Coronary artery (tissue), 2 donors: ENCODE measurements at regions not wholly inside any gene's neighbourhood (a gene's known extent, or its start where the extent isn't known, plus 50 kb on each side); places are given as distances from the start of the nearest gene placed in this dataset.

Source experiments
- DNase-seq: peaks from one replicate; pipeline ENCODE4 v3.0.0-alpha.2; 2017; ENCODE audit warnings: low spot score
- H3K27ac ChIP-seq, 2 donors: fragments of 200-600 bp; sonication (generic); one replicate each; pipeline ENCODE4 v1.5.1; 2016 to 2019
- H3K4me3 ChIP-seq: fragments of 200-600 bp; sonication (generic); 2 replicates; pipeline ENCODE4 v1.5.1; 2016; ENCODE audit warnings: mild to moderate bottlenecking, moderate library complexity
- TF ChIP-seq, protein P1 (sequence below): fragments of 200-600 bp; sonication (generic); IDR thresholded peaks from one replicate; pipeline ENCODE4 v1.5.1; 2019; ENCODE audit warnings: antibody characterized with exemption

DNA sequence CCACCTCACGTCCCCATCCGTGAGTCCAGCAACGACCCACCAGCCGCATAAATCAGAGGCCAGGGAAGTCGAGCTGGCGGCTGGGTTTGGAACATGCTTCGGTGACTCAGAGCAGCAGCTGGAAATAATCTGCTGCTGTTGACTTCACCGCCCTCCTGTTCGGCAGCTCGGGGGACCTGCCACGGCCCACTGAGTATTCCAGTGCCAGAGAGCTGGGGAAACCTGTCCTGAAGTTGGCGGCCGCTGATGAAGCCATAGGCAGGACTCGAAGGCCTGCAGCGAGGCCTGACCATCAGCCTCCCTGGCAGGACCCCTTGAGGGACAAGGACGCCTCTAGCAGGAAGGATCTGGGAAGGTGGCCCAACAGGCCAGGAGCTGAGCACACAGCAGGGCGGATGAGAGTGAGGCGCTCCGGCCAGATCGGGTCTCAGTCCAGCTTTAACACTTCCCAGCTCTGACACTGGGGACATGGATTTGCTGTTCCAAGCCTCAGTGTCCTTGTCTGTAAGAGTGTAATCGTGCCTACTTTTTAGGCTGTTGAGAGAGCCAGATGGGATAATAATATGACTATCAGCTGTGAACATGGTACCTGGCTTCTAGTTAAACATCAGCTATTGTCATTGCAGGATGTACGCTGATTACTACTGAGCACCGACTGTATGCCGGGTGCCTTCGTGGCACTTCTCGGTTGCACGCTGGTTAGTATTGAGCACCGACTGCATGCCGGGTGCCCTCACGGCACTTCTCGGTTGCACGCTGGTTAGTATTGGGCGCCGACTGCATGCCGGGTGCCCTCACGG lies 50.4 kb upstream of the CIBAR2 start:
- H3K4me3 ChIP-seq = peak overlapping the region; percentile 8
- DNase-seq = peak; percentile 84
- peak overlapping the region; percentile 58 to 72 for H3K27ac ChIP-seq
- TF ChIP-seq, protein P1, sequence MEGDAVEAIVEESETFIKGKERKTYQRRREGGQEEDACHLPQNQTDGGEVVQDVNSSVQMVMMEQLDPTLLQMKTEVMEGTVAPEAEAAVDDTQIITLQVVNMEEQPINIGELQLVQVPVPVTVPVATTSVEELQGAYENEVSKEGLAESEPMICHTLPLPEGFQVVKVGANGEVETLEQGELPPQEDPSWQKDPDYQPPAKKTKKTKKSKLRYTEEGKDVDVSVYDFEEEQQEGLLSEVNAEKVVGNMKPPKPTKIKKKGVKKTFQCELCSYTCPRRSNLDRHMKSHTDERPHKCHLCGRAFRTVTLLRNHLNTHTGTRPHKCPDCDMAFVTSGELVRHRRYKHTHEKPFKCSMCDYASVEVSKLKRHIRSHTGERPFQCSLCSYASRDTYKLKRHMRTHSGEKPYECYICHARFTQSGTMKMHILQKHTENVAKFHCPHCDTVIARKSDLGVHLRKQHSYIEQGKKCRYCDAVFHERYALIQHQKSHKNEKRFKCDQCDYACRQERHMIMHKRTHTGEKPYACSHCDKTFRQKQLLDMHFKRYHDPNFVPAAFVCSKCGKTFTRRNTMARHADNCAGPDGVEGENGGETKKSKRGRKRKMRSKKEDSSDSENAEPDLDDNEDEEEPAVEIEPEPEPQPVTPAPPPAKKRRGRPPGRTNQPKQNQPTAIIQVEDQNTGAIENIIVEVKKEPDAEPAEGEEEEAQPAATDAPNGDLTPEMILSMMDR = no peak

DNA sequence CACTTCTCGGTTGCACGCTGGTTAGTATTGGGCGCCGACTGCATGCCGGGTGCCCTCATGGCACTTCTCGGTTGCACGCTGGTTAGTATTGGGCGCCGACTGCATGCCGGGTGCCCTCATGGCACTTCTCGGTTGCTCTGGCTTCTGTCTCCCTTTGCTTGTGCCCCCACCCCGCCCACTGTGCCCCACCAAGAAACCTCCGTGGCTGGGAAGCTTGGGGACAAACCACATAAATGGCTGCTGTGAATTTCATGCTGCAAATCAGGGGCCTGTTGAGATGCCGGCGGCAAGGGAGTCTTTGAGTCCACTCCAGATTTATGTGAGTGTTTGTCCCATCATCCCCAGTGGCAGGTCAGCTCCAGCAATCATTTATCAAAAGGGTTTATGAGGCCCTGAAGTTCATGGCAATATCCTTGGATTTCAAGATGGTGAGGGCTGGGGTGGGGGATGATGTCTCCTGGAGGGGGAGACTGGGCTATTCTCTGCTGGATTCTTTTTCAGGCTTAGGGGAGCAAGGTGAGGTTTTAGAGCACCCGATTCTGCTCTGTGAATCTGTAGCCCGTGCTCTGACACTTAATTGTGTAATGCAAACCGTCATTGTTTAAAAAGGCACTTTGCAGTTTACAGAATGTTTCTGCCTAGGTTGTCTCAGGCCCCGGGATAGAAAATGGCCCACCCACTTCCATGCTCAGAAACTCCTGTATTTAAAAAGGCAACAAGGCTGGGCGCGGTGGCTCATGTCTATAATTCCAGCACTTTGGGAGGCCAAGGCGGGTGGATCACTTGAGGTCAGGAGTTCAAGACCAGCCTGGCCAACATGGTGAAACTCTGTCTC lies 51.2 kb upstream of the CIBAR2 start:
- Histone ChIP-seq H3K4me3 (no peak overlapping the region), H3K27ac (no peak overlapping the region)
- DNase-seq = no peak
- TF ChIP-seq, protein P1 = no peak

DNA sequence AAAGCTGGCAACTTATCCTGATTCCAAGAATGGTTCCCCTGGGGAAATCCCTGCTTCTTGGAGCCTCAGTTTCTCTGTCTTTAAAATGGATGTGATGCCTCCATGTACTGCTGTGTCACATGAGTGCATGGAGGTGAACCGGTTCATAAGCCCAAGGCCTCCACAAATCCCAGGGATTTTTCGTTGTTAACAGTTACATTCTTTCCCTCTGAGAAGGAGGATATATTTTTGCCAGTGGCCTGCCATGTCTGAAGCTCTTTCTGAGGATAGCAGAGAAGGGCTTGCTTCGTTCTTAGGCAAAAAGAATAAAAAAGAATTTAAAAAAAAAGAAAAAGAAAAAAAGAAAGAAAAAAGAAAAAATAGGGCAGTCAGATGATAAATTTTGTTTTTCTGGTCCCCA lies 52.2 kb upstream of the CIBAR2 start:
- no peak for DNase-seq
- Histone ChIP-seq H3K27ac (no peak overlapping the region), H3K4me3 (no peak overlapping the region)
- TF ChIP-seq, protein P1 = no peak

DNA sequence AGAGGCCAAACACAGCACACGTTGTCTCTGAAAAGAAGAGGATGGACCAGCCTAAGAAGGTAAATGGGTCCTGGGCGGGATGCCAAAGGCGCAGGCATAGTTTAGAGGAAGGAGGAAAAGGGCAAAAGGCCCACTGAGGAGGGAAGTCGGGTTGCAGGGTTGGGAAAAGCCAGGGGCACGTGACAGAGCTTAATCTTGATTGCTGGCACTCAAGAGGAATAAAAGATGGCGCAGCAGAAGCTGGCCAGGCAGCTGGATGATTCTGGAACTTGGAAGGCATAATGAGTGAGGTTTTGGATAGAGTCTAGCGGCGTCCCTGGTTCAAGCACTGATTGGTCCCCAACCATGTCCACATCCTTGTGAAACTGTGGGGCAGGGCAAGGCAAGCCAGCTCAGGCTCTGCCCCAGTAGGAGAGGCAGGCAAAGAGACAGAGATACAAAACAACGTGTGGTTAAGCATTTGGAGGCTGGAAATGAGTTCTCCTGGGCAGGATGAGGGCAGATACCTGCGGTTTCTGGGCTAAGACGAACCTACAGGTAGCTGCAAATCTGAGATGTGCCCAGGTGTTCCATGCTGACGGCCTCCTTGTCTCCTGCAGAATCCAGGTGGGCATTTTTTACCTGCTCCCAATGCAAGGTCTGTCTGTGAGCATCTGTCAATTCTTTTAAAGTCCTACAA lies 52.7 kb upstream of the CIBAR2 start:
- no peak overlapping the region for H3K4me3 ChIP-seq
- H3K27ac ChIP-seq = peak overlapping the region in 1 of 2 donors; percentile 8
- DNase-seq = no peak
- TF ChIP-seq, protein P1 = no peak

DNA sequence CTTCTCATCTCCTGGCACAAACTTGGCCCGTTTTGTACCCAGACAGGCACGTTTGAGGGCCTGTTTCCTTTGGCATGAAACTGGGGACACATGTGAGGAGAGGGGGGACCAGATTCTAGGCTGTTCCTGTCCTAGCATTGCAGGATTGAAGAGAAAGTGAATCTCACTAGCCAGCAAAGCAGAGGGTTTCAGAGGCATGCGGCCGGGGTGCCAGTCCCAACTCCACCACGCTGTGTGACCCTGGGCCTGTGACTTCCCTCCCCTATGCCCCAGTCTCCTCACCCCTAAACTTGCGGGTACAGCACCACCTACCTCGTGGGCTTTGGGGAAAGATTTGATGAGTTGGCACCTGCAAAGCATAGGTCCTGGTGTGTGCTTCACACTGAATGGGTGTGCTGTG lies 53.5 kb upstream of the CIBAR2 start:
- H3K4me3 ChIP-seq = no peak overlapping the region
- TF ChIP-seq, protein P1 = no peak
- H3K27ac ChIP-seq = no peak overlapping the region
- no peak for DNase-seq

DNA sequence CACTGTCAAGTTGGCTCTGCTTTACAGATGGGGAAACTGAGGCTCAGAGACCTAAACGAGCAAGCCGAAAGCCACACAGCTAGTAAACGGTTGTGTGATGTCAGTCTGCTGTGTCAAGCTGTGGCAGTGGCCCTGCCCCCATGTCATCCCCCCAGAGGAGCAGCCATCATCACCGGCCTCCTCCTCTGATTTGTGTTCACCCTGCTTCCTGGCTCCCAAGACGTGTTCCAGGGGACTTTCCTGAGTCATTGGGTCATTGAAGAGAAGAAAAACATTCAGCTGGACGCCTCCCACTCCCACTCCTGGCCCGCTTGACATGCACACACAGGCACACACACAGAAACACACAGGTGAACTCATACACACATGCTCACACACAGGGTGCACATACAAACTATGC lies 54.0 kb upstream of the CIBAR2 start:
- TF ChIP-seq, protein P1 = no peak
- DNase-seq = no peak
- Histone ChIP-seq H3K27ac (no peak overlapping the region), H3K4me3 (no peak overlapping the region)
